Ramos (cell line): ENCODE measurements at regions not wholly inside any gene's neighbourhood (a gene's known extent, or its start where the extent isn't known, plus 50 kb on each side); places are given as distances from the start of the nearest gene placed in this dataset.

Experiments used
- in situ Hi-C: fragments of 300-500 bp; cut with MboI; formaldehyde crosslinking; loops from one replicate; pipeline ENCODE4 v1.14.3; 2022; ENCODE audit warnings: low sequenced_read_pairs; ENCODE audit not compliant: unreplicated experiment

GRCh38 chr17:72206376-72206775, 85.6 kb downstream of the SOX9 start:
- in situ Hi-C loops: no loop called here

DNA sequence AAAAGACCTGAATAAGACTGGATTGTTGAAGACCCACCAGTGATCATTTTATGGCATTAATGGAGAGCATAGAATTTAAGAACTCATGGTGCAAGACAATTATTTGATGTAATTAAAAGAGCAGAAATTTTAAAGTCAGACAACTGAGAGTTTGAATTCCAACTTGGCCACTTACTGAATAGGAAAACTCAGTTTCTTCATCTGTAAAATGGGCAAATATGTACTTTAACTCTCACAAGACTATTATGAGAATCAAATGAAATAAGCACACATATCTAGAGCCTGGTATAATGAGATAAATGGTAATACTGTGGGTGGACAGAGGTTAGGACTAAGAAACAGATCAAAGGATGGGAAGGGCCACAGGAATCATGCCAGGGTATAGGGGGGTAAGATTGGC, 88.0 kb downstream of the SOX9 start:
- in situ Hi-C loops: no loop called here

DNA sequence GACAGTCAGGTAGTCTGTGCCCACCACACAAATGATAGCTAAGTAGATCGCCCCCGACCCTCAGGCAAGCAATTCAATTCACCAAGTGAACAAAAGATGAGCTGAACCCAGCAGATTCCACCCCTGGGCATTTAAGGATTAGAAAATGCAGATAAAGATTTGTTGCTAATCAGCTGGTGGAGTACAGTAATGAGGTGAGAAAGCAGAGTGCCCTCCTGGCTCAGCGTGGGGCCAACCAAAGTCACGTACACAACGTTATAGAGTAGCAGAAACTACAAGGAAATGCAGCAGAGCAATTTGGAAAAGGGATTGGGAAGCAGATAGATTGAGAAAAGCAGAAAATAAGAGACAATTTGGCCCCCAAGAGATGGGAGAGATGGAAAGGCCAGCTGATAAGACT, 91.2 kb downstream of the SOX9 start:
- in situ Hi-C loops: no loop called here

GRCh38 chr17:72215490-72215889, 94.7 kb downstream of the SOX9 start:
- in situ Hi-C loops: no loop called here

- in situ Hi-C loops: no loop called here
These were observed 95.1 kb downstream of the SOX9 start for GRCh38 chr17:72215928-72216327.

DNA sequence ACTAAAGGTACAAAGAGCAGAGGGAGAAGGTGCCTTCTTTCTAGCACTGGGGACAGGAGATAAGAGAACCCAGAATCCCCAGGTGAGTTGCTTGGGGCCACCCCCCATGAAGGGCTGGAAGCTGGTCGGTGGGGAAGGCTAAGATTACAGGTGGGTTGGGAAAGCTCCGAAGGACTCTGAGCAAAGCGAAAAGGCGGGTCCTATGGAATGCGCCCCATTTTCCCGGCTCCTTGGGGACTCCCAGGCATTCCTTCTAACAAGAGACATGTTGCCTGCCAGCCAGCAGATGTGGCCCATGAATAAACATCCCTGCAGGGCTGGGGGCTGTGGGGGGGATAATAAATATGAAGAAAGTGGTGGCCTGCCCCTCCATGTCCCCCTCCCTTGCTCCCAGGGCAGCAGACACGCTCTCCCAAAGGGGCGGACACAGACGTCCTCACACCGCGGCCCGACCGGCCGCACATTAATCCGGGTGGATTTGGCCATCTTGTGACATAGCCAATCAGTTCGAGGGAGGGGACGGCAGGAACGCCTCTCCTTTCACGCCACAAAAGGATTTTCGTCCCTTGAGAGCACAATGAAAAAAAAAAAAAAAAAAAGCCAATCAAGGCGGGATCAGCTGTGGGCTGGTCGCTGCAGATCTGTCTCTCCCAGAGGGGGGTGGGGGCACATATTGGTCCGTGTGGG, 98.5 kb downstream of the SOX9 start:
- in situ Hi-C loops: no loop called here

- in situ Hi-C loops: no loop called here
These were observed 99.1 kb downstream of the SOX9 start for GRCh38 chr17:72219824-72220493.

- in situ Hi-C loops: no loop called here
These were observed 102.0 kb downstream of the SOX9 start for GRCh38 chr17:72222661-72223380.

DNA sequence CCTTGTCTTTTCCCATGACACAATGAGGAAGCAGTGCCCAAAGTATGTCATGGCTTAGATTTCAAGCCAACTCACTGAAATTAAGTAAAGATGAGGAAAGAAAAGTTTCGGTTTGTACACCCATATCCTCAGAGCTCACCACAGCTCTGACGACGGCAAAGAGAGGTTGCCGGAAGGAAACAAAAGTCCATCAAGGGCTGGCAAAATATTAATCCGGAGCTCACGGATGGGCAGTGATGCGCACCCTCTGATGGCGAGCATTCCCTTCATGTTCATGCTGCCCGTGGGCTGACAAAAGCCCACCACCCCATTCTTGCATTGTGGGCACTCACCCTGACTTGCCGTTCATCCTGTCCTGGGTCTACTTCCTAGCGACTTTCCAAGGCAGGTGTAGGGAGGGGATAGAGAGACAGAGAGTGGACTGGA, 103.1 kb downstream of the SOX9 start:
- in situ Hi-C loops: no loop called here

GRCh38 chr17:72226322-72226721, 105.5 kb downstream of the SOX9 start:
- in situ Hi-C loops: no loop called here

- in situ Hi-C loops: no loop called here
These were observed 113.2 kb downstream of the SOX9 start for GRCh38 chr17:72233986-72234385.

DNA sequence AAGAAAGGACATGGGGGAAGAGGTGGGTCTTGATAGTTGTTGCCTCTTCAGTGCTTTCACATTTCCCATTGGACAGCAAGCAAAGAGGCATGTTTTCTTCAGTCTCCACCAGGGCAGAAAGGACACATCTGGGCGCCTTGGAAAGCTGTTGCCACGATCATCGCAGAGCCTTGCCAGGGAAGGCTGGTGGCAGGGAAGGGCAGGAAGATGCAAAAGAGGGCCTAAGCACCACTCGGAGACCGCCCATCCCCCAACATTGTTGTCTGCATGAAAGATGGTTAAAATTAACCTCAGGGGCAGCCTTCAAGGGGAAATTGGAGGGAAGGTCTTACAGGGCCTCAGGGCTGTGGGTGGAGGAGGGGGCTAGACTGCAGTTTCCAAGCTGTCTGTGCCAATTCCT, 114.2 kb downstream of the SOX9 start:
- in situ Hi-C loops: no loop called here

DNA sequence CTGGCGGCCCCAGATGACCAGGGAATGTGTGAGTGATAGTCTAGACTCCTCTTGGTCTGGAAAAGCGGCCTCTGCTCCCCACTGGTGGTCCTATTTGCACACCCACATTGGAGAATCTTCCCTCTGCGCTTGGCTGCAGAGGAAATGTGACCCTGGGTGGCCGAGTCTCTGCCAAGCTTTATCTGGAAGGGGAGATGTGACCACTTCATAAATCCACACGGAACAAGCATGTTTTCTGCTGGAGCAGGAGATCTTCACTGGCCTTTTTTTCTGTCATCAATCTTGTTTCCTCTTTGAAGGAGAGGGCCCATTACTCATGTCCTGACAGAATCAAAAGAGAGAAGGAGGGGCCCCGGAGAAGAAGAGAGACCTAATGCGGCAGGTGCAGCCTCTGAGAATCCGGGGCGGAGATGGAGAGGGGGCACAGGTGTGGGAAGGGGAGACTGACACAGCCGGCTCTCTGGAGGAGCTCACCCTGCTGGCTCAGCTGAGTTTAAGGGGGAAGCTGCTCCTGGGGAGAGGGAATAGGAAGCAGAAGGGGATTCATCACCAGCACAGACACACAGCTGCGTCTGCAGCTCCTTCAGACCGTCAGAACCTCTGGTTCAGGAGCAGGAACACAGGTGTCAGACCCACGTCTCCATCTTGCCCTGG, 116.3 kb downstream of the SOX9 start:
- in situ Hi-C loops: no loop called here

DNA sequence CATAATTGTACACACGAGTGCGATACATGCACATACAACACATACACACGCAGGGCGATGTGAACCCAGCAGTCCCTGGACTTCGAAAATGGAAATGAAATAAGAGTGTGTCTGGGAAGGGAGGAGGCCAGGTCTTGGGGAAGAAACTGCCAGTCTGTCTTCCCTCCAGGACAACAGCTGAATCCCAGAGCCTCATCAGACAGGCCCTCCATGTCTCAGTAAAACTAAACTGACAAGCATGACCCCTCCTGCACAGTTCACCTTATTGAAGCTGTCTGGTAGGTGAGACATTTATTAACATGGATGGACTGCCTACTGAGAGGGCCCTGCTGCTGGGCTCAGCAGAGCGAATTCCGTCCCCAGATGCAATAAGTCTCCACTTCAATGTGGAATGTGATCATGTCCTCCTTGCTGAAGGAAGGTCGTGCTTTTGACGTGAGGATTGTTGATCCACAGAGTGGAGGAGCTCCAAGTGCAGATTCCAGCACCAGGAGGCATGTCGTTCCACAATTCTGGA, 117.4 kb downstream of the SOX9 start:
- in situ Hi-C loops: no loop called here

DNA sequence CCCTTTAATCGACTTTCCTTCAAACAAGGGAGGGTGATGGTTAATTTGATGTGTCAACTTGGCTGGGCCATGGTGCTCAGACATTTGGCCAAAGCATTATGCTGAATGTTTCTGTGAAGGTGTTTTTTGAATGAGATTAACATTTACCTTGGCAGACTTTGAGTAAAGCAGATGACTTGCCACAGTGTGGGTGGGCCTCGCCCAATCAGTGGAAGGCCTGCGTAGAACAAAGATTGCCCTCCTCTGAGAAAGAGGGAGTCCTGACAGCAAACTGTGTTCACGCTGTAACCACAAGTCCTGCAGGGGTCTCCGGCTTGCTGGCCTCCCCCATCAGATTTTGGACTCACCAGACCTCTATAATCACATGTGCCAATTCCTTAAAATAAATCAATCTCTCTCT, 118.7 kb downstream of the SOX9 start:
- in situ Hi-C loops: no loop called here

DNA sequence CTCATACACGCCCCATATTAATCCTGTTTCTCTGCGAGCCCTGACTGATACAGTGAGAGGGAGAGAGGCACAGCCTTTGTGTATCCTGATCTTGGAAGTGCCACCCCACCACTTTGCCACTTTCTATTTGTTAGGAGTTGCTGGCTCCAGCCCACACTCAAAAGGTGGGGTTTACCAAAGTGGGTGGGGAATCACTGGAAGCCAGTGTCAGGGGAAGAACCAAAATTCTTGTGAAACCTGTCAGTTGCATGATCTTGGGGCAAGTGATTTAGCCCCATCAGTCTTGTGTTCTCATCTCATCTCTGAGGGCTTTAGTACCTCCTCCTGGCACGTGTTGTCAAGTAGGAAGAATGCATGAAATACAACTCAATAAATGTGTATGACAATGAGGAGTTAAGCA, 119.5 kb downstream of the SOX9 start:
- in situ Hi-C loops: no loop called here

DNA sequence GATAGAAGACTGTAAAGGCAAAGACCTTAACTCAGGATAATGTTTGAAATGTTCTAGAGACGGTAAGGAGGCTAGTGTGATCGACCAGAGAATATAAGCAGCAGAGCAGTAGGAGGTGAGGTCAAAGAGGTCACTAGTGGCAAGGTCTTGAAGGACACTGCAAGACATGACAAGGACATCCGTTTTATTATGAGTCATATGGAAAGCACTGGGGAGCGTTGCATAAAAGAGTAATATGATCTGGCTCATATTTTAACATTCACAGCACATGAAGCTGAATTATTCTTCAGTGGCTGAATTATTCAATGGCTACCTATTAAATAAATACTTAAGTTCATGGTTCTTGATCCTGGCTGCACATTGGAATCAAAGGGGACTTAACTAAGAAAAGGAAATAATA, 123.7 kb downstream of the SOX9 start:
- in situ Hi-C loops: no loop called here

DNA sequence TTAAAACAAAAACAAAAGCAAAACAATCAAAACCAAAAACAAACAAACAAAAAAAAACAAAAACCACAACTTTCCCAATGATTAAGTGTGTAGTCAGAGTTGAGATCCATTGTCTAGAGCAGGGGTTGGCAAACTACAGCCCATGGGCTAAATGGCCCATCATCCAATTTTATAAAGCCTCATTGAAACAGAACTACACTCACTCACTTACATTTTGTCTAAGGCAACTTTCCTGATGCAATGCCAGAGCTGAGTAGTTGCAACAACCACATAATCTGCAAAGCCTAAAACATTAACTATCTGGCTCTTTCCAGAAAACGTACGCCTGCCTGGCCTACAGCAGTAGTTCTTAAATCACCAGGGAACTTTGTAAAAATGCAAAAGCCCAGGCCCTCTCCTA, 124.1 kb downstream of the SOX9 start:
- in situ Hi-C loops: no loop called here

GRCh38 chr17:72249441-72249840, 128.6 kb downstream of the SOX9 start:
- in situ Hi-C loops: no loop called here

GRCh38 chr17:72250206-72250605, 129.4 kb downstream of the SOX9 start:
- in situ Hi-C loops: no loop called here

DNA sequence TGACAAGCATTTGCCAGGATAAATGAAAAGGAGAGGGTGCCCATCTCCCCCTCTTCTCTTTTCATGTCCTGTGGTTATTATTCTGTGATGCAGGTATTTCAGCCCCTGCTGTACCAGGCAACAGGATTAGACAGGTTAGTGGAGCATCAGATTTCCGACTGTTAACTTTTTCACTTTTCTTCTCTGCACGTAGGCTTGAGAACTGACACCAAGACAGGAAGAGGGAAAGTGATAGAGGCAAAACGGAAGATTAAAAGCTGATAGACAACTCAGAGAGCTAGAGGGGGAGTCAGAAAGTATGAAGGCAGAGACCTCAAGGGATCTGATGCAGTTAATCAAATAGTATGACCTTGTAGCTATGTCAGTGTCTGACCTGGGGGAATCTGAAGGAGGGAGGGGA, 132.8 kb downstream of the SOX9 start:
- in situ Hi-C loops: no loop called here
